Right atrium auricular region (tissue), 2 donors: ENCODE measurements at regions not wholly inside any gene's neighbourhood (a gene's known extent, or its start where the extent isn't known, plus 50 kb on each side); places are given as distances from the start of the nearest gene placed in this dataset.

Experiments used
- DNase-seq: peaks from one replicate; pipeline ENCODE4 v3.0.0-alpha.2; 2019; ENCODE audit warnings: low spot score
- H3K27ac ChIP-seq, 2 donors: fragments of 200-600 bp; sonication (generic); 1 replicate in 1 of 2; 2 replicates in 1 of 2; pipeline ENCODE4 v1.5.1; 2016 to 2019
- H3K27me3 ChIP-seq, 2 donors: fragments of 200-600 bp; sonication (generic); one replicate each; pipeline versions ENCODE4 v1.5.1 to v1.6.0; 2017 to 2019
- H3K36me3 ChIP-seq: fragments of 200-600 bp; sonication (generic); one replicate; pipeline ENCODE4 v1.5.1; 2016
- H3K4me1 ChIP-seq, 2 donors: fragments of 200-600 bp; sonication (generic); one replicate each; pipeline versions ENCODE4 v1.5.1 to v1.6.0; 2017 to 2019
- H3K4me3 ChIP-seq, 2 donors: fragments of 200-600 bp; sonication (generic); 1 replicate in 1 of 2; 2 replicates in 1 of 2; pipeline ENCODE4 v1.5.1; 2017 to 2019; ENCODE audit warnings: mild to moderate bottlenecking in 1 of 2, moderate library complexity in 1 of 2
- H3K9me3 ChIP-seq, 2 donors: fragments of 200-600 bp; sonication (generic); one replicate each; pipeline ENCODE4 v1.5.1; 2019
- TF ChIP-seq, protein P1 (sequence below), 2 donors: fragments of 200-600 bp; sonication (generic); IDR thresholded peaks; one replicate each; pipeline ENCODE4 v1.5.1; 2019; ENCODE audit warnings: antibody characterized with exemption in 2 of 2

GRCh38 chr3:182369861-182370260, 423.4 kb upstream of the ATP11B start:
- no peaks in the 10 kb centered on the region for H3K4me1 ChIP-seq
- H3K27ac ChIP-seq, result no peak overlapping the region
- TF ChIP-seq, protein P1, sequence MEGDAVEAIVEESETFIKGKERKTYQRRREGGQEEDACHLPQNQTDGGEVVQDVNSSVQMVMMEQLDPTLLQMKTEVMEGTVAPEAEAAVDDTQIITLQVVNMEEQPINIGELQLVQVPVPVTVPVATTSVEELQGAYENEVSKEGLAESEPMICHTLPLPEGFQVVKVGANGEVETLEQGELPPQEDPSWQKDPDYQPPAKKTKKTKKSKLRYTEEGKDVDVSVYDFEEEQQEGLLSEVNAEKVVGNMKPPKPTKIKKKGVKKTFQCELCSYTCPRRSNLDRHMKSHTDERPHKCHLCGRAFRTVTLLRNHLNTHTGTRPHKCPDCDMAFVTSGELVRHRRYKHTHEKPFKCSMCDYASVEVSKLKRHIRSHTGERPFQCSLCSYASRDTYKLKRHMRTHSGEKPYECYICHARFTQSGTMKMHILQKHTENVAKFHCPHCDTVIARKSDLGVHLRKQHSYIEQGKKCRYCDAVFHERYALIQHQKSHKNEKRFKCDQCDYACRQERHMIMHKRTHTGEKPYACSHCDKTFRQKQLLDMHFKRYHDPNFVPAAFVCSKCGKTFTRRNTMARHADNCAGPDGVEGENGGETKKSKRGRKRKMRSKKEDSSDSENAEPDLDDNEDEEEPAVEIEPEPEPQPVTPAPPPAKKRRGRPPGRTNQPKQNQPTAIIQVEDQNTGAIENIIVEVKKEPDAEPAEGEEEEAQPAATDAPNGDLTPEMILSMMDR (IDR thresholded peaks at IDR 0.05), result no peak
- H3K27me3 ChIP-seq, result no peaks in the 10 kb centered on the region
- H3K9me3 ChIP-seq, result no peaks in the 10 kb centered on the region
- no peak for DNase-seq
- no peaks in the 10 kb centered on the region for H3K36me3 ChIP-seq
- H3K4me3 ChIP-seq, result no peak overlapping the region

DNA sequence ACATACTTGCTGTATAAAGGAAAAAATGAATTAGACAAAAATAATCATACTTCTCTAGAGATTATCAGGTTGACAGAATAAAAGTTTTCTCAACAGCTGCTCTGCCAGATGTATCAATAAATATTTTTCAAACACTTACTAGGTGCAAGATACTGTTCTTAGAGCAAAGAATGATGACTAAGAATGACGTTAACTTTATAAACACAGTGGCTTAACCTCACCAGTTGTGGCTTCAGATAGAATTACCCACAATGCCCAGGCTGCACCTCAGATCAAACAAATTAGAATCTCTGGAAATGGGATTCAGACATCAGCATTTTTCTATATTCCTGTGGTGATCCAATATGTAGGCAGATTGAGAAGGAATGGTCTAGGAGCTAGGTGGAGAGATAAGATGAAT, 422.4 kb upstream of the ATP11B start:
- no peak overlapping the region for H3K27ac ChIP-seq
- DNase-seq, result no peak
- no peaks in the 10 kb centered on the region for H3K4me1 ChIP-seq
- no peaks in the 10 kb centered on the region for H3K9me3 ChIP-seq
- H3K36me3 ChIP-seq, result no peaks in the 10 kb centered on the region
- H3K4me3 ChIP-seq, result no peak overlapping the region
- TF ChIP-seq, protein P1 (IDR thresholded peaks at IDR 0.05), result no peak
- H3K27me3 ChIP-seq, result no peaks in the 10 kb centered on the region

DNA sequence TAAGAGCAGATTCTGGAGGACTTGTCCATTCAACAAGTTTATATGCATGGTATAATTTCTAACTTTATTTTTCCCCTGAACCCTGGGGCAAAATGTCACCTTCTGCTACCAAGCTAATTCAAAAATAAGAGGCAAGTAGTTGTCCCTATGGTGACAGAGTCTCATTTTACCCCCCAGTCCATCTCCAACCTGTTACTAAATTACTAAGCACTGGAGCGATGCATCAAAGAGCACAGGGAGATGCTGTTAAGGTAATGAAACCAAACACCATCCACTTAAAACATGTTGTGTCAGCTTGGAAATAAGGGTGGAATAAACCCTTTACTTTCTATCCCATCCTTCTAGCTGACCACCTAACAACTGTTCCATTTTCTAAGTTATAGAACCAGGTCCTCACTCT, 417.4 kb upstream of the ATP11B start:
- no peaks in the 10 kb centered on the region for H3K36me3 ChIP-seq
- H3K9me3 ChIP-seq, result no peaks in the 10 kb centered on the region
- H3K27me3 ChIP-seq, result no peaks in the 10 kb centered on the region
- H3K4me1 ChIP-seq, result no peaks in the 10 kb centered on the region
- H3K27ac ChIP-seq, result no peak overlapping the region
- DNase-seq, result no peak
- TF ChIP-seq, protein P1 (IDR thresholded peaks at IDR 0.05), result no peak
- no peak overlapping the region for H3K4me3 ChIP-seq

DNA sequence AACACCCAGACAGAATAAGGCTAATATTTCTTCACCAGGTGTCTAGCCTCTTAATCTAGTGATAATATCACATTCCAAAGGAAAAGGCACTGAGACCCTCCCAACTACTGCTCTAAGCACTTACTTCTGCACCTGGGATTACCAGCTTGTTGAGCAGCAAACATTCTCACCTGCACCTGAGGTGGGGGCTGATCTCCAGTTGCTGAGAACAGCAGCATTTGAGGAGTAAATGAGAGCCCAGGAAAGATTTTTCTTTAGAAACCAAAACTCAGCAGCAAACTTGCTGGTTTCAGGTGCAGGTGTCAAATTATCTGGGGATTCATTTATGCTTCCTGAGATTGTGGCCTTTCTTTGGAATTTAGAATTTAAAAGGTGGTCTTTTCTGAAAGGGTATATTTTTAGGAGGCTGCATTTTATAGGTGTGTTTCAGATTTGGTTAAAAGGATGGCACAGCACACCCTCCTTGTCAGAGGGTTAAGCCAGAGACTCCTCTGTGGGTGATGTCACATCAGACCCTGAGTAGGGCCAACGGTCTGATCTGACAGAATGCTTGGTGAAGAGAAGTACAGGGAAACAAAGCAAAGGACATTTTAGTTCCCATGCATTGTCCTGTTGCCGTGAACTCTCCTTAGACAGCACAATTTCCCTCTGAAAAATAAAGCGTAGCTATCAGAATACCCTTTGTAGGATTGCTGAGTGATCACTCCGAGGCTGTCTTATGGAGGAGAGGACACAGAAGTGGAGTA, 411.0 kb upstream of the ATP11B start:
- TF ChIP-seq, protein P1 (IDR thresholded peaks at IDR 0.05), result no peak
- H3K4me1 ChIP-seq, result no peaks in the 10 kb centered on the region
- no peak overlapping the region for H3K4me3 ChIP-seq
- H3K9me3 ChIP-seq, result no peaks in the 10 kb centered on the region
- no peaks in the 10 kb centered on the region for H3K36me3 ChIP-seq
- no peak overlapping the region for H3K27ac ChIP-seq
- no peaks in the 10 kb centered on the region for H3K27me3 ChIP-seq
- DNase-seq, result no peak

DNA sequence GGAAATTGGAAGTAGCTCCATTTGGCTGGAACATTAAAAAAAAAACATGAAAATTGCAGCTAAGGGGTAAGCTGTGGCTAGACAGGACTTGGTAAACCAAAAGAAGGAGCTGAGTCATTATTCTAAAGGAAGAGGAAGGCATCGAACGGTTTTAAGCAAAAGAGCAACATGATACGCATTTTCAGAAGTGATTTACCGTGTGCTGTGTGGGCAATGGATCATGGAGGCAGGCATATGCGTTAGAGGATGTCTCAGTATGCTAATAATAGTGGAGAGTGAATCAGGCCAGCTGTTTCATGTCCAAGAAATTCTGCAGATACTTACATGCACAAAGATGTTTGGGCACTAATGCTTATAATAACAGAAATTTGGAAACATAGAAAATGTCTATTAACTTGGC, 409.1 kb upstream of the ATP11B start:
- Histone ChIP-seq H3K9me3 (no peaks in the 10 kb centered on the region), H3K4me1 (no peaks in the 10 kb centered on the region), H3K27ac (no peak overlapping the region), H3K27me3 (no peaks in the 10 kb centered on the region), H3K36me3 (no peaks in the 10 kb centered on the region), H3K4me3 (no peak overlapping the region)
- TF ChIP-seq, protein P1 (IDR thresholded peaks at IDR 0.05), result no peak
- DNase-seq, result no peak

DNA sequence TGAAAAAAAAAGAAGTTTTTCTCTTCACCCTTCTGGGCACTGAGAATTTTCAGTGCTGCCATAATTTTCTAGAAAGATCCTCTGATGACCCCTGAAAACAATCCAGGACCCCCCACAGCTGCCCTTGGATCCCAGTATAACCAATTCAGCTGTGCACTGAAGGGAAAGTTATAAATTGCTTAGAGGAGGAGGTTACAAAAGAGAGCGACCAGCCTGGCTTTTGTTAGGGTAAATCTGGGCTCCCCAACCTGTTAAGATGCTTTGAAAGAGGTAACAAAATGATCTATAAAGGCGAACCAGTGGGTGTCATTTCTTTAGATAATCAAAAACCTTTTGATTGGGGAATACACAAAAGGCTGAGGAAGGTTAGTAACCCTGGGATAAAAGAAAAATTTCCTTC, 407.9 kb upstream of the ATP11B start:
- Histone ChIP-seq H3K4me3 (no peak overlapping the region), H3K4me1 (no peaks in the 10 kb centered on the region), H3K27ac (no peak overlapping the region), H3K36me3 (no peaks in the 10 kb centered on the region), H3K9me3 (no peaks in the 10 kb centered on the region), H3K27me3 (no peaks in the 10 kb centered on the region)
- DNase-seq, result no peak
- TF ChIP-seq, protein P1 (IDR thresholded peaks at IDR 0.05), result no peak
